ENCODE measurements at regions not wholly inside any gene's neighbourhood (a gene's known extent, or its start where the extent isn't known, plus 50 kb on each side); places are given as distances from the start of the nearest gene placed in this dataset.
"Not testable (repeated sequence)": the region's sequence is repeated elsewhere in the genome, so short reads cannot be mapped to it uniquely, and the experiment has no call there.

- DNase-seq (ENCODE audit: low spot score), result no peak
Measured at GRCh38 chr7:113030489-113030888, 56.1 kb downstream of the GPR85 start.

- DNase-seq (ENCODE audit: low spot score), result no peak
Measured at GRCh38 chr7:113026941-113027340, 59.7 kb downstream of the GPR85 start.

- not testable (repeated sequence) for DNase-seq (ENCODE audit: low spot score)
Measured at GRCh38 chr7:113017144-113017857, 69.3 kb downstream of the GPR85 start.

- DNase-seq (ENCODE audit: low spot score), result peak; percentile 21
Measured at GRCh38 chr7:113015034-113015645, 71.5 kb downstream of the GPR85 start.

GRCh38 chr7:113013761-113014449 lies 72.7 kb downstream of the GPR85 start:
- no peak for DNase-seq (ENCODE audit: low spot score)

- not testable (repeated sequence) for DNase-seq (ENCODE audit: low spot score)
Measured at GRCh38 chr7:113012862-113013261, 73.8 kb downstream of the GPR85 start.

- peak; percentile 75 for DNase-seq (ENCODE audit: low spot score)
Measured at GRCh38 chr7:113010377-113010776, 76.2 kb downstream of the GPR85 start.

- no peak for DNase-seq (ENCODE audit: low spot score)
Measured at GRCh38 chr7:113008755-113009154, 77.9 kb downstream of the GPR85 start.

- DNase-seq (ENCODE audit: low spot score), result peak; percentile 21
Measured at GRCh38 chr7:113004726-113005454, 81.7 kb downstream of the GPR85 start.

- DNase-seq (ENCODE audit: low spot score), result no peak
Measured at GRCh38 chr7:113000316-113001020, 86.2 kb downstream of the GPR85 start.

- DNase-seq (ENCODE audit: low spot score), result no peak
Measured at GRCh38 chr7:112997831-112998230, 88.8 kb downstream of the GPR85 start.

- no peak for DNase-seq (ENCODE audit: low spot score)
Measured at GRCh38 chr7:112996331-112996871, 90.2 kb downstream of the GPR85 start.

- no peak for DNase-seq (ENCODE audit: low spot score)
Measured at GRCh38 chr7:112995059-112995824, 91.4 kb downstream of the GPR85 start.

- DNase-seq (ENCODE audit: low spot score), result no peak
Measured at GRCh38 chr7:112994656-112995055, 92.0 kb downstream of the GPR85 start.

GRCh38 chr7:112990624-112991023 lies 96.0 kb downstream of the GPR85 start:
- no peak for DNase-seq (ENCODE audit: low spot score)

GRCh38 chr7:112989531-112989930 lies 97.1 kb downstream of the GPR85 start:
- no peak for DNase-seq (ENCODE audit: low spot score)

- DNase-seq (ENCODE audit: low spot score), result no peak
Measured at GRCh38 chr7:112987171-112987570, 99.5 kb downstream of the GPR85 start.

- no peak for DNase-seq (ENCODE audit: low spot score)
Measured at GRCh38 chr7:112986256-112987031, 100.2 kb downstream of the GPR85 start.

GRCh38 chr7:112985377-112985987 lies 101.1 kb downstream of the GPR85 start:
- peak; percentile 78 for DNase-seq (ENCODE audit: low spot score)

All from SK-N-DZ (cell line).